ENCODE measurements at regions not wholly inside any gene's neighbourhood (a gene's known extent, or its start where the extent isn't known, plus 50 kb on each side); places are given as distances from the start of the nearest gene placed in this dataset.

DNA sequence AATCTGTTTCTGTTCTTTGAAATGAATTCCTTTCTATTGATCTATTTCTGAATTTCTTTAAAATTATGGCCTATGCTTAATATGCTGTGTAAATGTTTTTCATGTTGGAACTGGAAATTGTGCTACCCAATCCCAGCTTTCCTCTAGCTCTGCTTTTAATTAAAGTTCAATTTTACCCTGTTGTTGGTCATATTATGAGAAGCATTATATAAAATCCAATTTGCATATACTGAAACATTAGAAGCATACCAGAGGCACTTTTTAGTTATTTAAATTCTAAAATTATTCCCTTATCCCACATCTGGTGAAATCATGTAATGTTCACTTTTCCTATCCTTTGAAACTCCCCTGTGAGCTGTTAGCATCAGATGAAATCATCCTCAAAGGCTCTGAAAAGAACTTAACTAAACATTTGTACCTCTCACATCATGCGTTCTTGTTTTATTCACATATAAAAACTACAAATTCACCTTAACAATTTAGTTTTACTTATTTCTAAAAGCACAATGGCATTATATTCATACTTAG lies 160.6 kb upstream of the COL21A1 start:
- TF ChIP-seq, protein P1, sequence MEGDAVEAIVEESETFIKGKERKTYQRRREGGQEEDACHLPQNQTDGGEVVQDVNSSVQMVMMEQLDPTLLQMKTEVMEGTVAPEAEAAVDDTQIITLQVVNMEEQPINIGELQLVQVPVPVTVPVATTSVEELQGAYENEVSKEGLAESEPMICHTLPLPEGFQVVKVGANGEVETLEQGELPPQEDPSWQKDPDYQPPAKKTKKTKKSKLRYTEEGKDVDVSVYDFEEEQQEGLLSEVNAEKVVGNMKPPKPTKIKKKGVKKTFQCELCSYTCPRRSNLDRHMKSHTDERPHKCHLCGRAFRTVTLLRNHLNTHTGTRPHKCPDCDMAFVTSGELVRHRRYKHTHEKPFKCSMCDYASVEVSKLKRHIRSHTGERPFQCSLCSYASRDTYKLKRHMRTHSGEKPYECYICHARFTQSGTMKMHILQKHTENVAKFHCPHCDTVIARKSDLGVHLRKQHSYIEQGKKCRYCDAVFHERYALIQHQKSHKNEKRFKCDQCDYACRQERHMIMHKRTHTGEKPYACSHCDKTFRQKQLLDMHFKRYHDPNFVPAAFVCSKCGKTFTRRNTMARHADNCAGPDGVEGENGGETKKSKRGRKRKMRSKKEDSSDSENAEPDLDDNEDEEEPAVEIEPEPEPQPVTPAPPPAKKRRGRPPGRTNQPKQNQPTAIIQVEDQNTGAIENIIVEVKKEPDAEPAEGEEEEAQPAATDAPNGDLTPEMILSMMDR (IDR thresholded peaks at IDR 0.05; ENCODE audit: unreplicated experiment) = no peak
- intact Hi-C loops (cut with micrococcal nuclease; ENCODE audit: unreplicated experiment) = no loop called here
- BruUV-seq (replicated peaks) = no TSS peak
- Mint-ChIP-seq H3K4me3 (ENCODE audit: low read depth, unreplicated experiment) (no peak overlapping the region), H3K4me1 (ENCODE audit: low read depth, unreplicated experiment) (no peaks in the 10 kb centered on the region), H3K27ac (ENCODE audit: unreplicated experiment) (no peak overlapping the region), H3K9me3 (ENCODE audit: low read depth, unreplicated experiment) (no peaks in the 10 kb centered on the region), H3K36me3 (ENCODE audit: insufficient read depth, unreplicated experiment) (no peaks in the 10 kb centered on the region), H3K27me3 (ENCODE audit: unreplicated experiment) (no peaks in the 10 kb centered on the region)
- no peak for DNase-seq
- CTCF ChIA-PET = no interaction called here

DNA sequence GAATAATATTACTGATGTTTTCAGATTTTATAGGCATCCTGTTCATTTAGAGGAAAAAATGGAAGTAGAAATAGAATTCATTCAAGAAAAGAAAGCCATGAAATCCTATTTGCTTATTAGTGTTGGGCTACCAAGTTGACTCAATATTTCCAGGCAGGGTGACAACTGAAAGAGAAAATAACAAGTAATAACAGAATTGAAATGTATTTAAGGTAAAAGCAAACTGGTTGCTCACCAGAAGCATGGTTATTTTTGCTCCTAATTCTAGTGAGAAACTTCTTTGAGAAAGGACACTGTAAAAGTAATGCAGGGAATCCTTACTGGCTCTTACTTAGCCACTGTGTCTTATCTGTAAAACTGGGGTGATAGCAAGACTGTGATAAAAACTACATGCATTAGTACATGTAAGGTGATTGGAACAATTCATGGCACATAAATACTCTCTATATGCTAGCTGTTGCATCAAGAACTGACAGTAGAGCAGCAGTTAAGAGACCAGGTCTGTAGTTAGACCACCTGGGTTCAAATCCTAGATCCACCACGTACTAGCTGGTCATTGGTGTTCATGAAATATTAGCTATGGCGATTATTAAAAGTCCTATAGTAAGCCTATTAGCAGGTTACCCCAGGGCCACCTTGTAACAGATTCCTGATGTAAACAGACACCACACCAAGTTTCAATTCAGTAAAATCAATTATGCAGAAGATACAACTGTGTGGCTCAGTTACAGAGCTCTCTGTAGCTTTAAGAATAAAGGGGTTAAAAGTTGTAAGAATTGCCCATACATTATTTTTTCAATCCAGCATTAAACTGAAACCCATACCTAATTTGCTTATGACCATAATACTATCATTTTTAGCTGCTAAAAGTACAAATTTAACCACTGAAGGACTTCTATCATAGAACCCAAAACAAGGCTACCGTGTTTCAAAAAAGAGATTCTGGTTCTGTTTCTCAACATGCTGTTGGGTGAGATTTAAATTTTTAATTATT lies 159.2 kb upstream of the COL21A1 start:
- Mint-ChIP-seq H3K27ac (ENCODE audit: unreplicated experiment) (no peak overlapping the region), H3K4me1 (ENCODE audit: low read depth, unreplicated experiment) (no peaks in the 10 kb centered on the region), H3K36me3 (ENCODE audit: insufficient read depth, unreplicated experiment) (no peaks in the 10 kb centered on the region), H3K9me3 (ENCODE audit: low read depth, unreplicated experiment) (peaks cover 4% of the 10 kb centered on the region), H3K27me3 (ENCODE audit: unreplicated experiment) (no peaks in the 10 kb centered on the region), H3K4me3 (ENCODE audit: low read depth, unreplicated experiment) (no peak overlapping the region)
- intact Hi-C loops (cut with micrococcal nuclease; ENCODE audit: unreplicated experiment) = no loop called here
- CTCF ChIA-PET = interaction anchor here (0.9 kb wide), 1 partner anchor 10 kb away, joined by 3 read pairs; no protein-coding TSS in a partner anchor
- no peak for DNase-seq
- TF ChIP-seq, protein P1 (IDR thresholded peaks at IDR 0.05; ENCODE audit: unreplicated experiment) = no peak
- BruUV-seq (replicated peaks) = no TSS peak

DNA sequence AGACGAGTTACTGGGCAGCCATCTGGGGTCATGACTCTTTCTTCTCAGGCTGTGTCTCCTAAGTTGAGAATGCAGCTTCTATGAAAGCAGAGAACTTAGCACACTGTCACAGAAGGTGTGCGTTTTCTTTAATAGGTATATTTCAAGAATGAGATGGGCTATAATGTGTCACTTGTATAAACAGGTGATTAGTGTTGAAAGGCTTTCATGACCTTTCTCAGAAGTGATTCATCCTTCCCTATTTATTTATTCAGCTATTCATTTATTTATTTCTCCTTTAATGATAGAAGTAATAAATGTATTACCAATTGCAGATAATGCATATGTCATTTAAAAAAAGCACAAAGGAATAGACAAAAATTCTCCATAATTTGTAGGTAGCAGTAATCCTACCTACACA lies 157.2 kb upstream of the COL21A1 start:
- H3K4me3 Mint-ChIP-seq (ENCODE audit: low read depth, unreplicated experiment) = no peak overlapping the region
- no peak overlapping the region for H3K27ac Mint-ChIP-seq (ENCODE audit: unreplicated experiment)
- H3K36me3 Mint-ChIP-seq (ENCODE audit: insufficient read depth, unreplicated experiment) = peaks cover 7% of the 10 kb centered on the region
- no peak for DNase-seq
- peaks cover 4% of the 10 kb centered on the region for H3K9me3 Mint-ChIP-seq (ENCODE audit: low read depth, unreplicated experiment)
- H3K27me3 Mint-ChIP-seq (ENCODE audit: unreplicated experiment) = no peaks in the 10 kb centered on the region
- intact Hi-C loops (cut with micrococcal nuclease; ENCODE audit: unreplicated experiment) = no loop called here
- CTCF ChIA-PET = no interaction called here
- peaks cover 13% of the 10 kb centered on the region for H3K4me1 Mint-ChIP-seq (ENCODE audit: low read depth, unreplicated experiment)
- BruUV-seq (replicated peaks) = no TSS peak
- TF ChIP-seq, protein P1 (IDR thresholded peaks at IDR 0.05; ENCODE audit: unreplicated experiment) = no peak

DNA sequence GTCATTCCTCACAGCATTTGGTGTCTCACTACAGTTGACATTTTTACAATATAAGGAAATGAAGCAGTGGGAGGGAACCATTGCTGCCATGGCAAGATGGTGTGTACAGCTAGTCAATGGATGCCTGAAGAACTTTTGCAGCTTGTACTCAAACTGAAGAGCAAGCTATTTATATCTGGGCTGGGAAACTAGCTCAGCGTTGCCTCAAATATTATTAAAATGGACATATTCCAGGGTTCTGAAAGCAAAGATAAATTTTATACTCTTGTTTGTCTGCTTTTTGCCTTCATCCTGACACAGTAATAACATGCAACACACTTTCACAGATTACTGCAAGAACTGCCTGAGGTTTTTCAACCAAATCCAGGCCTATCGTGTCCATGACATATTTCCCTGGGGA lies 156.4 kb upstream of the COL21A1 start:
- Mint-ChIP-seq H3K36me3 (ENCODE audit: insufficient read depth, unreplicated experiment) (peaks cover 7% of the 10 kb centered on the region), H3K27me3 (ENCODE audit: unreplicated experiment) (no peaks in the 10 kb centered on the region), H3K4me3 (ENCODE audit: low read depth, unreplicated experiment) (no peak overlapping the region), H3K9me3 (ENCODE audit: low read depth, unreplicated experiment) (peaks cover 4% of the 10 kb centered on the region), H3K27ac (ENCODE audit: unreplicated experiment) (no peak overlapping the region), H3K4me1 (ENCODE audit: low read depth, unreplicated experiment) (peaks cover 21% of the 10 kb centered on the region)
- no peak for DNase-seq
- TF ChIP-seq, protein P1 (IDR thresholded peaks at IDR 0.05; ENCODE audit: unreplicated experiment) = no peak
- intact Hi-C loops (cut with micrococcal nuclease; ENCODE audit: unreplicated experiment) = no loop called here
- CTCF ChIA-PET = no interaction called here
- no TSS peak for BruUV-seq (replicated peaks)

Measured in Calu3 (cell line).